ENCODE measurements at regions not wholly inside any gene's neighbourhood (a gene's known extent, or its start where the extent isn't known, plus 50 kb on each side); places are given as distances from the start of the nearest gene placed in this dataset.
"Not testable (repeated sequence)": the region's sequence is repeated elsewhere in the genome, so short reads cannot be mapped to it uniquely, and the experiment has no call there.

GRCh38 chr6:75031102-75031501, 174.8 kb downstream of the COL12A1 start:
- DNase-seq: peak in 2 of 10 donors; percentile 60 to 63
- intact Hi-C loops (cut with DNase I): not testable (repeated sequence)

GRCh38 chr6:75029333-75029732, 176.5 kb downstream of the COL12A1 start:
- intact Hi-C loops (cut with DNase I): no loop called here
- peak in 1 of 10 donors; percentile 62 for DNase-seq

GRCh38 chr6:75025371-75025770, 180.5 kb downstream of the COL12A1 start:
- intact Hi-C loops (cut with DNase I): no loop called here
- DNase-seq: no peak

- no peak for DNase-seq
- intact Hi-C loops (cut with DNase I): no loop called here
Observed at GRCh38 chr6:75024828-75025227, 181.0 kb downstream of the COL12A1 start.

- intact Hi-C loops (cut with DNase I): no loop called here
- no peak for DNase-seq
Observed at GRCh38 chr6:75023634-75024033, 182.2 kb downstream of the COL12A1 start.

- no peak for DNase-seq
- intact Hi-C loops (cut with DNase I): no loop called here
Observed at GRCh38 chr6:75020971-75021370, 184.9 kb downstream of the COL12A1 start.

GRCh38 chr6:75020376-75020775, 185.5 kb downstream of the COL12A1 start:
- intact Hi-C loops (cut with DNase I): no loop called here
- no peak for DNase-seq

GRCh38 chr6:75012018-75012417, 193.8 kb downstream of the COL12A1 start:
- intact Hi-C loops (cut with DNase I): no loop called here
- DNase-seq: no peak

- intact Hi-C loops (cut with DNase I): not testable (repeated sequence)
Observed at GRCh38 chr6:75003984-75004383, 201.9 kb downstream of the COL12A1 start.

GRCh38 chr6:74997646-74998045, 208.2 kb downstream of the COL12A1 start:
- intact Hi-C loops (cut with DNase I): no loop called here
- no peak for DNase-seq

More at GRCh38 chr6:75003984-75004383, 201.9 kb downstream of the COL12A1 start:
- peak in 1 of 10 donors; percentile 33 for DNase-seq

GRCh38 chr6:74993136-74993535, 212.7 kb downstream of the COL12A1 start:
- no peak for DNase-seq
- intact Hi-C loops (cut with DNase I): no loop called here

GRCh38 chr6:74991573-74992332, 214.1 kb downstream of the COL12A1 start:
- no peak for DNase-seq
- intact Hi-C loops (cut with DNase I): no loop called here

GRCh38 chr6:74979065-74979766, 226.6 kb downstream of the COL12A1 start:
- intact Hi-C loops (cut with DNase I): no loop called here
- no peak for DNase-seq

- intact Hi-C loops (cut with DNase I): no loop called here
- DNase-seq: no peak
Observed at GRCh38 chr6:74976701-74977100, 229.2 kb downstream of the COL12A1 start.

GRCh38 chr6:74976026-74976425, 229.8 kb downstream of the COL12A1 start:
- DNase-seq: no peak
- intact Hi-C loops (cut with DNase I): no loop called here

GRCh38 chr6:74973591-74973990, 232.3 kb downstream of the COL12A1 start:
- intact Hi-C loops (cut with DNase I): no loop called here
- no peak for DNase-seq

GRCh38 chr6:74971633-74972032, 234.2 kb downstream of the COL12A1 start:
- no peak for DNase-seq
- intact Hi-C loops (cut with DNase I): no loop called here

- DNase-seq: no peak
- intact Hi-C loops (cut with DNase I): no loop called here
Observed at GRCh38 chr6:74969591-74970267, 236.1 kb downstream of the COL12A1 start.

GRCh38 chr6:74967821-74968220, 238.0 kb downstream of the COL12A1 start:
- intact Hi-C loops (cut with DNase I): no loop called here
- DNase-seq: no peak

- intact Hi-C loops (cut with DNase I): no loop called here
- DNase-seq: no peak
Observed at GRCh38 chr6:74966712-74967111, 239.1 kb downstream of the COL12A1 start.

GRCh38 chr6:74964871-74965441, 240.9 kb downstream of the COL12A1 start:
- DNase-seq: no peak
- intact Hi-C loops (cut with DNase I): no loop called here
